Muscle of leg (tissue), 3 donors: ENCODE measurements at regions not wholly inside any gene's neighbourhood (a gene's known extent, or its start where the extent isn't known, plus 50 kb on each side); places are given as distances from the start of the nearest gene placed in this dataset.

Experiments used
- DNase-seq: peaks from one replicate; pipeline ENCODE4 v3.0.0; 2013
- H3K27ac ChIP-seq: one replicate; pipeline ENCODE4 v1.5.1; 2013; ENCODE audit warnings: mild to moderate bottlenecking, low read length, control low read depth
- H3K27me3 ChIP-seq: one replicate; pipeline ENCODE4 v1.6.1; 2013; ENCODE audit warnings: low read length; ENCODE audit not compliant: control insufficient read depth, insufficient read depth
- H3K36me3 ChIP-seq: one replicate; pipeline ENCODE4 v1.6.1; 2013; ENCODE audit warnings: low read length; ENCODE audit not compliant: control insufficient read depth, insufficient read depth
- H3K4me1 ChIP-seq: one replicate; pipeline ENCODE4 v1.6.1; 2013; ENCODE audit warnings: low read length; ENCODE audit not compliant: control insufficient read depth, insufficient read depth
- H3K4me3 ChIP-seq: one replicate; pipeline ENCODE4 v1.5.1; 2013; ENCODE audit warnings: low read length, control low read depth
- H3K9me3 ChIP-seq: replicated peaks from 2 replicates; pipeline ENCODE4 v1.6.1; 2013; ENCODE audit warnings: low read depth, low read length; ENCODE audit not compliant: control insufficient read depth
- WGBS: methylation state at CpG from one replicate; pipeline ENCODE4 v1.1.5; 2013; ENCODE audit warnings: missing lambda C conversion rate; ENCODE audit not compliant: insufficient coverage; 5-methylcytosine and 5-hydroxymethylcytosine counted together

GRCh38 chr15:39099524-39099923, 481.4 kb upstream of the THBS1 start:
- no peak overlapping the region for H3K4me3 ChIP-seq
- H3K9me3 ChIP-seq: no peaks in the 10 kb centered on the region
- 100% methylated on average over 1 of the region's 2 CpGs for WGBS
- no peaks in the 10 kb centered on the region for H3K27me3 ChIP-seq
- DNase-seq: no peak
- peaks cover 3% of the 10 kb centered on the region for H3K4me1 ChIP-seq
- no peak overlapping the region for H3K27ac ChIP-seq
- no peaks in the 10 kb centered on the region for H3K36me3 ChIP-seq

DNA sequence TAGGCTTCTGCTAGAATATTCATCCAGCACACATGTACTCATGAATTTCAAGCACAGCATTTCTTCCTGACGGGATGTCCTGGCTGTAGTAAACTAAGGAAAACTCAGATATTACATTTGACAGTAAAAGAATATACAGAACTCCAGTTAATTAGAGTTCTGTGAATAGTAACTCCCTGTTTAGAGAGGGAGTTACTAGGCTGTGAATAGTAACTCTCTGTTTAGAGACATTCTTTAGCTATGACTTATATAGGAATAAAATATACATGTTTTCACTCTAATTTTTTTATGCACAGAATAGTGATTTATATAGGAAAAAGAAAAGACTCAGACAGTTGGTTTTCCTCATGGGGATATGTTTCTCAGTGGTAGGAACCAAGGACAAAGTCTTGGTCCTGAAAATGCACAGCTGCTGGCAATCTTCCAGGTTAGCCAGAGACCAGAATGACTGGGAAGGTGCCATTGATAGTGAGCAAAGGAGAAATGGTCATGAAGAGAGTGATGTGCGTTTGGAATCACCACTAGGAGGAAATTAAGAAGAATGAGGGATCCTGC, 480.7 kb upstream of the THBS1 start:
- no peak overlapping the region for H3K27ac ChIP-seq
- no peak overlapping the region for H3K4me3 ChIP-seq
- no peaks in the 10 kb centered on the region for H3K9me3 ChIP-seq
- no peak for DNase-seq
- 80% methylated on average over 1 of the region's 2 CpGs for WGBS
- H3K36me3 ChIP-seq: no peaks in the 10 kb centered on the region
- no peaks in the 10 kb centered on the region for H3K27me3 ChIP-seq
- peaks cover 3% of the 10 kb centered on the region for H3K4me1 ChIP-seq

DNA sequence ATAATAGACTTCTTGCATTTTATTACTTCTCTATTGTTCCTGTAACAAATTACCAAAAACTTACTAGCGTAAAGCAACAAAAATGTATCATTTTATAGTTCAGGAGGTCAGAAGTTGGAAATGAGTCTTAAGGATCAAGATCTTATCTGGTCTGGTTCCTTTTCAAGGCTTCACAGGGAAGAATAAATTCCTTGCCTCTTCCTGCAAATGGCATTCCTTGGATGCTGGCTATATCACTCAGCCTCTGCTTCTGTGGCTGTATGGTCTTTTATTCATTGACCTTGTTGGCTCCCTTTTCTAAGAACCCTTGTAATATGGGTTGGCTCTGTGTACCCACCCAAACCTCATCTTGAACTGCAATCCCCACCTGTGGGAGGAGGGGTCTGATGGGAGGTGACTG, 478.4 kb upstream of the THBS1 start:
- no peaks in the 10 kb centered on the region for H3K4me1 ChIP-seq
- WGBS: no CpG with 5 or more reads among the region's 1 CpG

DNA sequence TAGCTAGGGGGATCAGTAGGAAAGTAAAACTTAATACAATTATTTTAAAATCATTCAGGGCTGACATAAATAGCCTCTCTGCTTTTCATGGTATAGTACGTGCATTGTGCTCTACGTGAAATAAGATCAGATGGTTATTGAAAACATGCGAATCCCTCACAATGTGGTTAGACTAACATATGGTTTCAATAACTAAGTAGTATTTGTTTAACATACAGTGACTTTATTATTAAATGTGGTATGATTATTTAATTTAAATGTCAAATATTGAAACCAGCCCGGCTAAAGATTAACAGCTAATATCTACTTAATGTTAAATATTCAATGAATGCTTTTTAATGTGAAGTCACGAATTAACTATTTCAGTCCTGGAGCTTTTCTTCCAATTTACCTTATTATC, 473.9 kb upstream of the THBS1 start:
- no peak overlapping the region for H3K27ac ChIP-seq
- no peak overlapping the region for H3K4me3 ChIP-seq
- H3K4me1 ChIP-seq: no peaks in the 10 kb centered on the region
- peak; percentile 15 for DNase-seq
- no peaks in the 10 kb centered on the region for H3K9me3 ChIP-seq
- no CpG with 5 or more reads among the region's 5 CpGs for WGBS
- H3K27me3 ChIP-seq: no peaks in the 10 kb centered on the region
- no peaks in the 10 kb centered on the region for H3K36me3 ChIP-seq

More for the DNA sequence above, 478.4 kb upstream of the THBS1 start:
- no peak for DNase-seq
- Histone ChIP-seq H3K27me3 (no peaks in the 10 kb centered on the region), H3K9me3 (no peaks in the 10 kb centered on the region), H3K36me3 (no peaks in the 10 kb centered on the region), H3K4me3 (no peak overlapping the region), H3K27ac (no peak overlapping the region)

- Histone ChIP-seq H3K4me1 (no peaks in the 10 kb centered on the region), H3K27me3 (no peaks in the 10 kb centered on the region), H3K4me3 (no peak overlapping the region), H3K9me3 (no peaks in the 10 kb centered on the region), H3K36me3 (no peaks in the 10 kb centered on the region), H3K27ac (no peak overlapping the region)
- no peak for DNase-seq
Observed at GRCh38 chr15:39108021-39108420, 472.9 kb upstream of the THBS1 start.

GRCh38 chr15:39110336-39110735, 470.5 kb upstream of the THBS1 start:
- H3K27ac ChIP-seq: no peak overlapping the region
- no peak for DNase-seq
- H3K36me3 ChIP-seq: no peaks in the 10 kb centered on the region
- H3K4me1 ChIP-seq: no peaks in the 10 kb centered on the region
- H3K27me3 ChIP-seq: no peaks in the 10 kb centered on the region
- peaks cover 12% of the 10 kb centered on the region for H3K9me3 ChIP-seq
- H3K4me3 ChIP-seq: no peak overlapping the region

GRCh38 chr15:39110746-39111145, 470.1 kb upstream of the THBS1 start:
- Histone ChIP-seq H3K27ac (no peak overlapping the region), H3K9me3 (peaks cover 14% of the 10 kb centered on the region), H3K27me3 (no peaks in the 10 kb centered on the region), H3K36me3 (no peaks in the 10 kb centered on the region), H3K4me3 (no peak overlapping the region), H3K4me1 (no peaks in the 10 kb centered on the region)
- no CpG with 5 or more reads among the region's 1 CpG for WGBS
- no peak for DNase-seq

GRCh38 chr15:39113741-39114140, 467.1 kb upstream of the THBS1 start:
- no peak for DNase-seq
- WGBS: 100% methylated on average over 1 of the region's 3 CpGs

DNA sequence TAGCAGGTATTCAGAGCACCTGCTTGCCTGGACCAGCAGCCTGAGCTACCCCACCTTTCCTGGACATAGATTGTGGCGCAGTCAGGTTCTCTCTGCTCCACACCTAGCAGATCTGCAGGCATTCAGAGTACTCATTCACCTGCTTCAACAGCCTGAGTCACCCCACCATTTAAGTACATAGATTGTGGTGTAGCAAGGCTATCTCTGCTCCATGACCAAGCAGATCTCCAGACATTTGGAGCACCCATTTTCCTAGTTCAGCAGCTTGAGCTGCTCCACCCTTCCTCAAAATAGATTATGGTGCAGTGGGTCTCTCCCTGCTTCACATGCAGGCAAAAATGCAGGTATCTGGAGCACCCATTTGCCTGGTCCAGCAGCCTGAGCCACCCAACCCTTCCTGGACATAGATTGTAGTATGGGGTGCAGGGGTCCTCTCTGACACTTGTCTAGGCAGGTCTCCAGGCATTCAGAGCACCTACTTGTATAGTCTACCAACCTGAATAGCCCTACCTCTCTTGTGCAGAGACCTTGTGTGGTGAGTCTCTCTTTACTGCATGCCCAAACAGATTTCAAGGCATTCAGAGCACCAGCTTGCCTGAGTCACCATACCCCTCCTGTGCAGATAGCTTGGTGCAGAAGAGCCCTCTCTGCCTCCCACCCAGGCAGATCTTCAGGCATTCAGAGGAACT, 466.0 kb upstream of the THBS1 start:
- Histone ChIP-seq H3K9me3 (peaks cover 14% of the 10 kb centered on the region), H3K4me1 (no peaks in the 10 kb centered on the region), H3K27me3 (no peaks in the 10 kb centered on the region), H3K4me3 (no peak overlapping the region), H3K36me3 (no peaks in the 10 kb centered on the region), H3K27ac (no peak overlapping the region)
- DNase-seq: no peak
- no CpG with 5 or more reads among the region's 1 CpG for WGBS

More at GRCh38 chr15:39113741-39114140, 467.1 kb upstream of the THBS1 start:
- Histone ChIP-seq H3K36me3 (no peaks in the 10 kb centered on the region), H3K4me3 (no peak overlapping the region), H3K9me3 (peaks cover 14% of the 10 kb centered on the region), H3K4me1 (no peaks in the 10 kb centered on the region), H3K27ac (no peak overlapping the region), H3K27me3 (no peaks in the 10 kb centered on the region)

DNA sequence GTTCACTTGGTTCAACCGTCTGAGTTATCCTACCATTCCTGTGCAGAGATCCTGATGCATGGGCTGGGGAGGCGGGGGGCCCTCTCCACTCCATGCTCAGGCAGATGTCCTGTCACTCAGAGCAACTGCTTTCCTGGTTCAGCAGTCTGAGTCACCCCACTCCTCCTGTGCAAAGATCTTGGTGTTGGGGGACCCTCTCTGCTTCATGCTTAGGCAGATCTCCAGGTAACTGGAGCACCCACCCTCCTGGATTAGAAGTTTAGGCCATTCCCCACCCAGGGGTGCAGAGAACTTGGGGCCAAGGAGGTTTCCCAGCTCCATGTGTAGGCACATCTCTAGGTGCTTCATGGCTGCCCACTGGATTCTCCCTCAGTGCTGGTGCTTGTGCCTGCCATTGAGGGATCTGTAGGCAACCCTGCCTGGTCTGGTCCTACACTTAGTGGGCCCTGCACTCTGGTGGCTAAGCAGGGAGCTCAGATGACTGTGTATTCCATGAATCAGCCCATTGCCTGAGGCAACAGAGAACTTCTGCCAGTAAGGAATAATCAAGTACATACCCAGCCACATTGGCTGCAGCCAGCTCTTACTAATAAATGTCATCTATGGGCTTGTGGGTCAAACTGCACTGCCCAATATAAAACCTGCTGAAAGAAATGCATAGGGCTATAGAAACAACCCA, 465.4 kb upstream of the THBS1 start:
- H3K27ac ChIP-seq: no peak overlapping the region
- WGBS: 93% methylated on average over 2 of the region's 2 CpGs

More for the DNA sequence above, 465.4 kb upstream of the THBS1 start:
- no peaks in the 10 kb centered on the region for H3K27me3 ChIP-seq
- no peak for DNase-seq
- H3K9me3 ChIP-seq: peaks cover 14% of the 10 kb centered on the region
- H3K36me3 ChIP-seq: no peaks in the 10 kb centered on the region
- no peak overlapping the region for H3K4me3 ChIP-seq
- no peaks in the 10 kb centered on the region for H3K4me1 ChIP-seq
